Activated CD4-positive, alpha-beta T cell treated with anti-CD3 and anti-CD28 coated beads, Interleukin-2, amount 10 ng/mL, durations not matched to agents 7 days and 5 days (primary cell): ENCODE measurements at regions not wholly inside any gene's neighbourhood (a gene's known extent, or its start where the extent isn't known, plus 50 kb on each side); places are given as distances from the start of the nearest gene placed in this dataset.
"Not testable (repeated sequence)": the region's sequence is repeated elsewhere in the genome, so short reads cannot be mapped to it uniquely, and the experiment has no call there.

Experiments used
- CTCF ChIA-PET: fragments of 350-600 bp; sonication (Branson Sonifier 250); formaldehyde crosslinking; loops from one replicate; lab custom pipeline; 2021; ENCODE audit warnings: antibody characterized with exemption; lab: Charles Lee
- POLR2A ChIA-PET: fragments of 350-600 bp; sonication (Branson Sonifier 250); formaldehyde crosslinking; loops from one replicate; lab custom pipeline; 2021; ENCODE audit warnings: antibody characterized with exemption; lab: Charles Lee
- DNase-seq: peaks from one replicate; pipeline ENCODE4 v3.0.0-alpha.2; 2020
- H3K27ac Mint-ChIP-seq: one replicate; pipeline ENCODE4 v1.8.0; 2021; ENCODE audit warnings: mild to moderate bottlenecking, moderate library complexity, mixed read lengths
- H3K27me3 Mint-ChIP-seq: one replicate; pipeline ENCODE4 v1.8.0; 2021; ENCODE audit warnings: mixed read lengths
- H3K36me3 Mint-ChIP-seq: one replicate; pipeline ENCODE4 v1.8.0; 2021; ENCODE audit warnings: low read depth, mixed read lengths
- H3K4me1 Mint-ChIP-seq: one replicate; pipeline ENCODE4 v1.8.0; 2021; ENCODE audit warnings: mixed read lengths
- H3K4me3 Mint-ChIP-seq: one replicate; pipeline ENCODE4 v1.8.0; 2021; ENCODE audit warnings: mild to moderate bottlenecking, moderate library complexity, mixed read lengths
- H3K9me3 Mint-ChIP-seq: one replicate; pipeline ENCODE4 v1.8.0; 2021; ENCODE audit warnings: mixed read lengths

DNA sequence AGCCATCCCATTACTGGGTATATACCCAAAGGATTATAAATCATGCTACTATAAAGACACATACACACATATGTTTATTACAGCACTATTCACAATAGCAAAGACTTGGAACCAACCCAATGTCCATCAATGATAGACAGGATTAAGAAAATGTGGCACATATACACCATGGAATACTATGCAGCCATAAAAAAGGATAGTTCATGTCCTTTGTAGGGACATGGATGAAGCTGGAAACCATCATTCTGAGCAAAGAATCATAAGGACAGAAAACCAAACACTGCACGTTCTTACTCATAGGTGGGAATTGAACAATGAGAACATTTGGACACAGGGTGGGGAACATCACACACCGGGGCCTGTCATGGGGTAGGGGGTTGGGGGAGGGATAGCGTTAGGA lies 60.3 kb upstream of the NMU start:
- H3K4me3 Mint-ChIP-seq, POLR2A ChIA-PET, H3K9me3 Mint-ChIP-seq, DNase-seq, H3K27ac Mint-ChIP-seq, CTCF ChIA-PET, H3K36me3 Mint-ChIP-seq, H3K4me1 Mint-ChIP-seq: not testable (repeated sequence)
- H3K27me3 Mint-ChIP-seq = peaks cover 12% of the 10 kb centered on the region

- DNase-seq = no peak
- ChIA-PET POLR2A (no interaction called here), CTCF (no interaction called here)
- H3K27me3 Mint-ChIP-seq = peaks cover 7% of the 10 kb centered on the region
- H3K36me3 Mint-ChIP-seq = no peaks in the 10 kb centered on the region
- no peak overlapping the region for H3K27ac Mint-ChIP-seq
- H3K4me1 Mint-ChIP-seq = no peaks in the 10 kb centered on the region
- no peaks in the 10 kb centered on the region for H3K9me3 Mint-ChIP-seq
- no peak overlapping the region for H3K4me3 Mint-ChIP-seq
Measured at GRCh38 chr4:55706541-55706940, 70.4 kb upstream of the NMU start.

DNA sequence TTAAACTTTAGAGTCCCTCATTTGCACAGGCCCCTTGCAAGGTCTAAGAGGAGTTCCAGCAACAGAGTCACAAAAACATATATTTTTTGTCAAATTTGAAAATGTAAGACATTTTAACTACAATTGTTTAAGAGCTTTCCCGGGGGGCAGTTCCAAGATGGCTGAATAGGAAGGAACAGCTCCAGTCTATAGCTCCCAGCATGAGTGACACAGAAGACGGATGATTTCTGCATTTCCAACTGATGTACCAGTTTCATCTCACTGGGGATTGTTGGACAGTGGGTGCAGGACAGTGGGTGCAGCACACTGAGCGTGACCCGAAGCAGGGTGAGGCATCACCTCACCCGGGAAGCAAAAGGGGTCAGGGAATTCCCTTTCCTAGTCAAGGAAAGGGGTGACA lies 71.4 kb upstream of the NMU start:
- H3K4me3 Mint-ChIP-seq = no peak overlapping the region
- POLR2A ChIA-PET = no interaction called here
- peaks cover 9% of the 10 kb centered on the region for H3K27me3 Mint-ChIP-seq

DNA sequence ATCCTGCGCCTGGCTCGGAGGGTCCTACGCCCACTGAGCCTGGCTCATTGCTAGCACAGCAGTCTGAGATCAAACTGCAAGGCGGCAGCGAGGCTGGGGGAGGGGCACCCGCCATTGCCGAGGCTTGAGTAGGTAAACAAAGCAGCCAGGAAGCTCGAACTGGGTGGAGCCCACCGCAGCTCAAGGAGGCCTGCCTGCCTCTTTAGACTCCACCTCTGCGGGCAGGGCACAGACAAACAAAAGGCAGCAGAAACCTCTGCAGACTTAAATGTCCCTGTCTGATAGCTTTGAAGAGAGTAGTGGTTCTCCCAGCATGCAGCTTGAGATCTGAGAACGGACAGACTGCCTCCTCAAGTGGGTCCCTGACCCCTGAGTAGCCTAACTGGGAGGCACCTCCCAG lies 71.9 kb upstream of the NMU start:
- H3K4me1 Mint-ChIP-seq, POLR2A ChIA-PET, H3K36me3 Mint-ChIP-seq, DNase-seq, H3K9me3 Mint-ChIP-seq, H3K4me3 Mint-ChIP-seq, CTCF ChIA-PET, H3K27me3 Mint-ChIP-seq, H3K27ac Mint-ChIP-seq: not testable (repeated sequence)

More for the DNA sequence above, 71.4 kb upstream of the NMU start:
- no peaks in the 10 kb centered on the region for H3K9me3 Mint-ChIP-seq
- H3K27ac Mint-ChIP-seq = no peak overlapping the region
- H3K4me1 Mint-ChIP-seq = no peaks in the 10 kb centered on the region
- no peaks in the 10 kb centered on the region for H3K36me3 Mint-ChIP-seq
- CTCF ChIA-PET = no interaction called here
- DNase-seq = no peak

GRCh38 chr4:55712835-55713234 lies 76.7 kb upstream of the NMU start:
- H3K27me3 Mint-ChIP-seq, H3K36me3 Mint-ChIP-seq, H3K4me3 Mint-ChIP-seq, H3K4me1 Mint-ChIP-seq, POLR2A ChIA-PET, H3K27ac Mint-ChIP-seq, CTCF ChIA-PET, H3K9me3 Mint-ChIP-seq, DNase-seq: not testable (repeated sequence)

- Mint-ChIP-seq H3K27me3 (no peaks in the 10 kb centered on the region), H3K9me3 (no peaks in the 10 kb centered on the region), H3K4me3 (no peak overlapping the region), H3K36me3 (no peaks in the 10 kb centered on the region), H3K4me1 (no peaks in the 10 kb centered on the region), H3K27ac (no peak overlapping the region)
- POLR2A ChIA-PET = no interaction called here
- no peak for DNase-seq
- CTCF ChIA-PET = no interaction called here
Measured at GRCh38 chr4:55721651-55722050, 85.6 kb upstream of the NMU start.

DNA sequence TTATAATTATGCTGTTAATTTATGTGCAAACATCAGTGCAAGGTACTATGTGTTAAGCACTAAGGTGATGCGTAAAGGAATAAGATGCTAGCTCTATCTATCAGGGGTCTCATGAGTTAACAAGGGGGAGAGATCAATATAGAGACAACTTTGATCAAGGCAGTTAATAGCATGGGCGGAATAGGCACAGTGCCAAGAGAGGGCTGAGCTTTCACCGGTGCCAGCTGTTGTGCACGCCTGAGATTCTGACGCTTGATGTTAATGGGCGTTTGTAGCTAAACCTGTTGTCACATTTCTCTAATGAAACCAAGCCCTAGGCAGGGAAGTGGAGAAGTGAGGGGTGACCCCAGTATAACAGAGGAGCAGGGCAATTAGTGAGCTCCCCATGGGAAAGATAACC lies 86.0 kb upstream of the NMU start:
- ChIA-PET CTCF (no interaction called here), POLR2A (no interaction called here)
- no peaks in the 10 kb centered on the region for H3K9me3 Mint-ChIP-seq
- H3K27ac Mint-ChIP-seq = no peak overlapping the region
- H3K4me1 Mint-ChIP-seq = no peaks in the 10 kb centered on the region
- H3K27me3 Mint-ChIP-seq = no peaks in the 10 kb centered on the region
- no peak overlapping the region for H3K4me3 Mint-ChIP-seq
- H3K36me3 Mint-ChIP-seq = no peaks in the 10 kb centered on the region
- no peak for DNase-seq

- POLR2A ChIA-PET = no interaction called here
- Mint-ChIP-seq H3K27me3 (peaks cover 3% of the 10 kb centered on the region), H3K27ac (no peak overlapping the region), H3K9me3 (no peaks in the 10 kb centered on the region), H3K4me3 (no peak overlapping the region), H3K4me1 (no peaks in the 10 kb centered on the region), H3K36me3 (no peaks in the 10 kb centered on the region)
- CTCF ChIA-PET = no interaction called here
- no peak for DNase-seq
Measured at GRCh38 chr4:55723403-55723802, 87.3 kb upstream of the NMU start.

- no peaks in the 10 kb centered on the region for H3K9me3 Mint-ChIP-seq
- peaks cover 3% of the 10 kb centered on the region for H3K27me3 Mint-ChIP-seq
- POLR2A ChIA-PET = no interaction called here
- H3K4me3 Mint-ChIP-seq = no peak overlapping the region
- CTCF ChIA-PET = no interaction called here
- no peak for DNase-seq
- no peaks in the 10 kb centered on the region for H3K4me1 Mint-ChIP-seq
- no peak overlapping the region for H3K27ac Mint-ChIP-seq
- H3K36me3 Mint-ChIP-seq = no peaks in the 10 kb centered on the region
Measured at GRCh38 chr4:55725057-55725456, 89.0 kb upstream of the NMU start.

DNA sequence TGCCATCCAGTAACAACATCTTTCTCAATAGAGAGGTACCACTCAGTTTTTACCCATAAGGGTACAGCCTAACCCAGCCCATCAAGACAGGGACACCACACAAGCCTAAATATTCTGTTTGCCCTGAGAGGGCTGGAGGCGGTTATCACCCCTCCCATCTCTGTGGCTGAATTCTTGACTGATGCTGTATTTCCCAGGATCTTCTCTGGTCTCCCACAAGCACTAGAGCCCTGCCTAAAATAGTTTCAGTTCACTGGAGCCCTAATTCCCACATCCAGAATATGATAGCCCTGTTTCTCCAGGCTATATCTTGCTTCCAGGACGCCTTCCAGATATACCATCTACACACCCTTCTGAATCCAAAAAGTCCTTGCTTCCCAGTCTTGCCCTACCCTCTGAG lies 91.6 kb upstream of the NMU start:
- CTCF ChIA-PET = no interaction called here
- H3K4me1 Mint-ChIP-seq = no peaks in the 10 kb centered on the region
- H3K27ac Mint-ChIP-seq = no peak overlapping the region

DNA sequence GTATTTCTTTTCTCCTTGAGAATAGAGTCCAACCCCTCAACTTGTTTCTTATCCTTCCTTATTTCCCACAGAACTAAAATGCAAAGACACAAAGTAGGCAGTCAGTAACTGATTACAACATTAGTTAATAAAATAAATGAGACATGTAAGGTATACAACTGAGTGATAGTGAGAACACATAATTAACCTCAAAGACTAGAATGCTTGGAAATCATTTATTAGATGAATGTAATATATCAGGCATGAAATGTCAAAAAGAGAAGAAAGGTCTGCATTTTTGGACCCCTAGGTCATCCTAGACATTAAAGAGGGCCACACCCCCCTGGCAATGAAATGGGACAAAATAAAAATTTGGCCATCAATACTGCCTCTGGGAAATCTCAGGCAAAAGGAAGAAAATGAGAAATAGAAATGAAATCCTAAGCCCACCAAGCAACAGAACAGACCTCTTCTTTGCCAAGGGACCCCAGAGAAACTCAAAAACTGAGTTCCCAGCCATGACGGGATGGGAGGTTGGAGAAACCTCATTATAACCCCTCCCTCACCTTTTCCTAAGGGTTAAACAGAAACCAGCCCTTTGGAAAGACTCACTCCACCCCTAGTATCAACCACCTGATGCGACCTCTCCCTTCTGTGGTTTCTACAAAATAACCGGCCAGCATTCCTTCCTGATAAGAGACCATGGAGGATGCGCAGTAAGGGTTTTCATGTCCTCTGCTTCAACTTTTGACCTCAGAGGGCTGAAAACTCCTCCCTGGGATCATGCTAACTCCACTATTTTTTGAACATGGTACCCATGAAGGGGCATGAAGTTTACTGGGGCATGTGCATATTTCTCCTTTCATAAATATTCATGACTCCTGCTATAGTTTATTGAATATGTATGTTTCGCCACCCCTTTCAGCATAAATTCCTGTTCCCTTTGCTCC lies 90.0 kb upstream of the EXOC1L start:
- H3K27ac Mint-ChIP-seq = no peak overlapping the region
- ChIA-PET CTCF (no interaction called here), POLR2A (no interaction called here)
- no peaks in the 10 kb centered on the region for H3K9me3 Mint-ChIP-seq
- DNase-seq = no peak
- H3K4me3 Mint-ChIP-seq = no peak overlapping the region
- H3K4me1 Mint-ChIP-seq = no peaks in the 10 kb centered on the region
- H3K36me3 Mint-ChIP-seq = no peaks in the 10 kb centered on the region
- H3K27me3 Mint-ChIP-seq = peaks cover 18% of the 10 kb centered on the region

More for the DNA sequence above, 91.6 kb upstream of the NMU start:
- H3K4me3 Mint-ChIP-seq = no peak overlapping the region
- no peaks in the 10 kb centered on the region for H3K36me3 Mint-ChIP-seq
- DNase-seq = no peak
- peaks cover 16% of the 10 kb centered on the region for H3K27me3 Mint-ChIP-seq
- POLR2A ChIA-PET = no interaction called here
- H3K9me3 Mint-ChIP-seq = no peaks in the 10 kb centered on the region

GRCh38 chr4:55730280-55730931 lies 89.2 kb upstream of the EXOC1L start:
- Mint-ChIP-seq H3K4me3 (no peak overlapping the region), H3K27ac (no peak overlapping the region), H3K36me3 (no peaks in the 10 kb centered on the region), H3K27me3 (peaks cover 20% of the 10 kb centered on the region), H3K9me3 (no peaks in the 10 kb centered on the region), H3K4me1 (no peaks in the 10 kb centered on the region)
- ChIA-PET POLR2A (no interaction called here), CTCF (no interaction called here)
- no peak for DNase-seq

- peaks cover 24% of the 10 kb centered on the region for H3K27me3 Mint-ChIP-seq
- CTCF ChIA-PET = no interaction called here
- H3K36me3 Mint-ChIP-seq = no peaks in the 10 kb centered on the region
- no peaks in the 10 kb centered on the region for H3K9me3 Mint-ChIP-seq
- DNase-seq = no peak
- no peak overlapping the region for H3K4me3 Mint-ChIP-seq
- H3K4me1 Mint-ChIP-seq = no peaks in the 10 kb centered on the region
- POLR2A ChIA-PET = no interaction called here
- H3K27ac Mint-ChIP-seq = no peak overlapping the region
Measured at GRCh38 chr4:55731959-55732358, 87.6 kb upstream of the EXOC1L start.
